Urinary bladder (tissue), 3 donors: ENCODE measurements at regions not wholly inside any gene's neighbourhood (a gene's known extent, or its start where the extent isn't known, plus 50 kb on each side); places are given as distances from the start of the nearest gene placed in this dataset.
"Not testable (repeated sequence)": the region's sequence is repeated elsewhere in the genome, so short reads cannot be mapped to it uniquely, and the experiment has no call there.

Experiments
- DNase-seq: peaks from one replicate; pipeline ENCODE4 v3.0.0-alpha.2; 2015; ENCODE audit errors: extremely low spot score
- H3K27ac ChIP-seq: one replicate; pipeline ENCODE4 v1.5.1; 2013; ENCODE audit warnings: low read depth, mild to moderate bottlenecking, moderate library complexity
- H3K36me3 ChIP-seq: one replicate; pipeline ENCODE4 v1.6.1; 2013; ENCODE audit warnings: mild to moderate bottlenecking, moderate library complexity; ENCODE audit not compliant: insufficient read depth
- H3K4me1 ChIP-seq: one replicate; pipeline ENCODE4 v1.6.1; 2013; ENCODE audit warnings: mild to moderate bottlenecking, moderate library complexity; ENCODE audit not compliant: insufficient read depth
- H3K4me3 ChIP-seq: one replicate; pipeline ENCODE4 v1.5.1; 2013; ENCODE audit warnings: low read depth, low read length
- WGBS: extraction: QIAGEN DNeasy Blood & Tissue Kit; methylation state at CpG from one replicate; pipeline ENCODE4 v1.1.7; 2013; 5-methylcytosine and 5-hydroxymethylcytosine counted together
- donor health status: healthy with polysubstance abuse.
- donor health status: healthy.

DNA sequence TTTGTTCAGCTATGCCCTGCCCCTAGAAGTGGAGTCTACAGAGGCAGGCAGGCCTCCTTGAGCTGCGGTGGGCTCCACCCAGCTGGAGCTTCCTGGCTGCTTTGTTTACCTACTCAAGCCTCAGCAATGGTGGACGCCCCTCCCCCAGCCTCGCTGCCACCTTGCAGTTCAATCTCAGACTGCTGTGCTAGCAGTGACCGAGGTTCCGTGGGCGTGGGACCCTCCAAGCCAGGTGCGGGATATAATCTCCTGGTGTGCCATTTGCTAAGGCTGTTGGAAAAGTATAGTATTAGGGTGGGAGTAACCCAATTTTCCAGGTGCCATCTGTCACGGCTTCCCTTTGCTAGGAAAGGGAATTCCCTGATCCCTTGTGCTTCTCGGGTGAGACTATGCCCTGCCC is 770.2 kb upstream of the VRK2 start:
- DNase-seq, H3K36me3 ChIP-seq, H3K4me1 ChIP-seq, H3K4me3 ChIP-seq, H3K27ac ChIP-seq: not testable (repeated sequence)
- WGBS: 93% methylated on average over 9 of the region's 9 CpGs

GRCh38 chr2:57278451-57278850 is 768.2 kb upstream of the VRK2 start:
- Histone ChIP-seq H3K27ac (no peak overlapping the region), H3K36me3 (no peaks in the 10 kb centered on the region), H3K4me3 (no peak overlapping the region), H3K4me1 (no peaks in the 10 kb centered on the region)
- DNase-seq: no peak

DNA sequence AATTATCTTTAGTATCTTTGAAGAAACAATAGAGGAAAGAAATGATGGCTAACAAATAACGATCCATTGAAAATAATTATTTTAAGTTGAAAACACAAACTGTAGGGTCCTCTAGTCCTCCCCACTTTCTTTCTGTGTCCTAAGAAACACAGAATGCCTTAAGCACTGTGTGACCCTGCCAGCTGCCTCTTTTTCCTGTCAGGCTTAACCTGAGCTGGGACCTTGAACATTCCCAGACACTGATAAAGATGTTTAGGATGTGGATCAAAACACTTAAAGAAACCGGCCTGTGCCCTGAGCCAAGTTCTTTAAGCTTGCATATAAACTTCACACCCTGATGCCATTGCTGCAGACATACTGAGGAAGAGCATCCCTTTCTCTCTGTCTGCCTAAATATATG is 755.4 kb upstream of the VRK2 start:
- Histone ChIP-seq H3K36me3 (no peaks in the 10 kb centered on the region), H3K4me1 (no peaks in the 10 kb centered on the region), H3K27ac (no peak overlapping the region), H3K4me3 (no peak overlapping the region)
- no peak for DNase-seq
- 26% methylated on average over 2 of the region's 2 CpGs for WGBS

- H3K4me3 ChIP-seq: no peak overlapping the region
- no peaks in the 10 kb centered on the region for H3K36me3 ChIP-seq
- WGBS: 96% methylated on average over 2 of the region's 2 CpGs
- H3K4me1 ChIP-seq: no peaks in the 10 kb centered on the region
- no peak for DNase-seq
- H3K27ac ChIP-seq: no peak overlapping the region
Observed at GRCh38 chr2:57296795-57297517, 749.6 kb upstream of the VRK2 start.

DNA sequence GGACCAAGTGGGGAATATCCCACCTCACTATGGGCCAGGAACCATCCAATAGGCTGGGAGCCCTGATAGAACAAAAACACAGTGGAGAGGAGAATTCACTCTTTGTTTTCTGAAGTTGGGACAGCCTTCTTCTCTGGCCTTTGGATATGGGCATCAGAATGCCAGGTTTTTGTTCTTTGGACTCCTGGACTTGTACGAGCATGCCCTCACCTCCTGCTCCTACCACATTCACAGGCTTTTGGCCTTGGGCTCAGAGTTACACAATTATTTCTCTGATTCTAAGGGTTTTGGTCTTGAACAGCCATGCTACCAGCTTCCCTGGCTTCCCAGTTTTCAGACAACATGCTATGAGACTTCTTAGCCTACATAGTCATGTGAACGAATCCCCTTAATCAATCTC is 732.9 kb upstream of the VRK2 start:
- no peaks in the 10 kb centered on the region for H3K36me3 ChIP-seq
- no peaks in the 10 kb centered on the region for H3K4me1 ChIP-seq
- H3K27ac ChIP-seq: no peak overlapping the region
- 90% methylated on average over 2 of the region's 2 CpGs for WGBS
- DNase-seq: no peak
- H3K4me3 ChIP-seq: no peak overlapping the region

DNA sequence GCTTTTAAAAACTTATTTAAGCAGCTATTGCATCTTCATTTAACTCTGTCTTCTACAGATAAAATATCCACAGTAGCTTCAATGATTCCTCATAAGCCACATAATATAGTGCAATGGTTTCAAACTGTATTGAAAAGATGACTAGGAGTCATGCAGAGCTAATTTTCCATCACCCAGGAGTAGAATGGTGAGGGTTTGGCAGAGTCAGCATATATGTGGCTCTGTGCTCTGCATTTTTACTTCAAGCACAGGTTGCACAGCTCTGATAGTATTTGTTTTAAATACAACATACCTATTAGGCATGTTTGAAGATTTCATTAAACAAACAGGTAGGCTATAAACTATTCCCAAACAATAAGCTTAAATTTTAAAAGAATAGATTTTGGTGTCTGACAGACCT is 731.9 kb upstream of the VRK2 start:
- H3K36me3 ChIP-seq: no peaks in the 10 kb centered on the region
- no peak overlapping the region for H3K27ac ChIP-seq
- no peak overlapping the region for H3K4me3 ChIP-seq
- H3K4me1 ChIP-seq: no peaks in the 10 kb centered on the region
- DNase-seq: no peak

GRCh38 chr2:57330447-57330846 is 716.2 kb upstream of the VRK2 start:
- DNase-seq: no peak

DNA sequence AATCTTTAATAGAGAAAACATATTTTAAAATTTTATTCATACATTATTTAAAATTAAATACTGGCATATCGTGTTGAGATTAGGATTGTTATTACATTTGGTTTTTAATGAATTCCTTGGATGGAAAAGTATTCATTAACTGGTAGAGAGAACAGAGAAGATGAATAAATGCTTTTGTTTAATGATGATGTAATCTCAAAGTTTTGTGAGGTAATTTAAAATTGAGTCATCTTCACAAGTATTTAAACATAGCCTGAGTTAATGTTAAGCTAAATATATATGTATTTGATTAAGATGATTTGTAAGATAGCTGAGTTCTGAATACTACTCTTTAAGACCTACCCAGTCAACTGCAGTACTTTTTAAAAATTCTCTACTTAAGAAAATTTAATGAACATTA is 713.4 kb upstream of the VRK2 start:
- no peaks in the 10 kb centered on the region for H3K4me1 ChIP-seq
- WGBS: 77% methylated on average over 1 of the region's 1 CpG

More at GRCh38 chr2:57330447-57330846, 716.2 kb upstream of the VRK2 start:
- H3K4me1 ChIP-seq: no peaks in the 10 kb centered on the region
- H3K27ac ChIP-seq: no peak overlapping the region
- no peaks in the 10 kb centered on the region for H3K36me3 ChIP-seq
- WGBS: 44% methylated on average over 2 of the region's 2 CpGs
- no peak overlapping the region for H3K4me3 ChIP-seq

GRCh38 chr2:57343391-57344006 is 703.1 kb upstream of the VRK2 start:
- H3K36me3 ChIP-seq: no peaks in the 10 kb centered on the region
- no peaks in the 10 kb centered on the region for H3K4me1 ChIP-seq
- 95% methylated on average over 1 of the region's 1 CpG for WGBS
- DNase-seq: no peak
- no peak overlapping the region for H3K27ac ChIP-seq
- no peak overlapping the region for H3K4me3 ChIP-seq

More for the DNA sequence above, 713.4 kb upstream of the VRK2 start:
- Histone ChIP-seq H3K36me3 (no peaks in the 10 kb centered on the region), H3K4me3 (no peak overlapping the region), H3K27ac (no peak overlapping the region)
- no peak for DNase-seq

DNA sequence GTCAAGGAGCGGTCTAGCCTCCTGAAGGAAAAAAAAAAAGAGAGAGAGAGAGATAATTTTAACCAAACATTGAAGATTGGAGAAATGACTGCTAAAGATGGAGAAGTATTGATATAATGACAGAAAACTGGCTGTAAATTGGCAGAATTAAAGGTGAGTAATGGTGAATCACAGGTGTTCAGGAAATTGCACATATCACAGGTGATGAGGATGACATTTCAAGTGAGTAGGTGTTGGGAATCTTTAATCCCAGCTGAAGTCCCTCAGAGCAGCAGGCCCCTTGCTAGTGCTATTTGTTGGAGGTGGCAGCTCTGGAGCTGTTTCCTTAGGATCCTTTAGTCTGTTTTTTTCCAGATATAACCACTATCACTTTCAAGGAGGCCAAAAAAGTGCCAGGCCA is 678.4 kb upstream of the VRK2 start:
- WGBS: 94% methylated on average over 1 of the region's 1 CpG
- Histone ChIP-seq H3K27ac (no peak overlapping the region), H3K36me3 (no peaks in the 10 kb centered on the region), H3K4me3 (no peak overlapping the region), H3K4me1 (no peaks in the 10 kb centered on the region)
- DNase-seq: no peak

- H3K27ac ChIP-seq: no peak overlapping the region
- H3K4me1 ChIP-seq: no peaks in the 10 kb centered on the region
- H3K4me3 ChIP-seq: no peak overlapping the region
- no peaks in the 10 kb centered on the region for H3K36me3 ChIP-seq
- no peak for DNase-seq
- WGBS: 52% methylated on average over 3 of the region's 3 CpGs
Observed at GRCh38 chr2:57370882-57371585, 675.6 kb upstream of the VRK2 start.

GRCh38 chr2:57372237-57372984 is 674.2 kb upstream of the VRK2 start:
- no peak overlapping the region for H3K4me3 ChIP-seq
- 37% methylated on average over 2 of the region's 2 CpGs for WGBS
- no peak for DNase-seq
- H3K27ac ChIP-seq: no peak overlapping the region
- H3K36me3 ChIP-seq: no peaks in the 10 kb centered on the region
- H3K4me1 ChIP-seq: no peaks in the 10 kb centered on the region

DNA sequence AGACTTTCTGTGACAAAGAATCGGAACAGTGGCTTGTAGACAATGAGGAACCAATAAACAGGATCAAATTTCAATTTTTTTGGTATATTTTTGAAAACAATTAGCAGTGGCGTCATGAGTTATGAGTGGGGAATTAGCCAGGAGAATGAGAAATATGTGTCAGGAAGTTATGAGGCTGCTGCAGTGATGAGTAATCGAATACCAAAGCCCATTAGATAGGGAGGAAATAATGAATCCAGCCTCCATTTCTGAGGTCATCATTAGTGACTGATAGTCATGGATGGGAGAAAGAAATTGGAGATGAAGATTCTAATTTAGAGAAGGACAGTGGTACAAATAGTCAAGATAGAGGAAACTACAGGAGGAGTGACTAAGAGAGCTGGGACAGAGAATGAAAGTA is 673.1 kb upstream of the VRK2 start:
- Histone ChIP-seq H3K4me3 (no peak overlapping the region), H3K4me1 (no peaks in the 10 kb centered on the region), H3K27ac (no peak overlapping the region), H3K36me3 (no peaks in the 10 kb centered on the region)
- 88% methylated on average over 3 of the region's 3 CpGs for WGBS
- no peak for DNase-seq

DNA sequence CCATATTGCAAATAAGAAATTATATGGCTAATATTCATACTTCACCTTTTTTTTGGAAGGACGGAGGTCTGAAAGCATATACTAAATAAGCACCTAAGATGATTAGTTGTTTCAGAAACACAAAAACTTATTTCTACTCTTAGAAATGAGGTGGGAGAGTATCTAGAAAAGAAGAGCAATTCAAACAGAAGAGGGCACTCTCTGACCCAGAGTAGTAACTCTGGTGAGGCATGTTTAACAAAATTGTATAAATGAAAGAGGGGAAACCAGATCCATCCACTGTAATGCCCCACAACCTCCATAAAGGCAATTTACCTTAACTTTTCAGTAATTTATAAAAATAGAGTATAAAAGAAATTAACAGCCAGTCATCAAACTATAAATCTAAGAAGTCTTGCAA is 669.6 kb upstream of the VRK2 start:
- 37% methylated on average over 1 of the region's 1 CpG for WGBS
- Histone ChIP-seq H3K4me3 (no peak overlapping the region), H3K36me3 (no peaks in the 10 kb centered on the region), H3K4me1 (no peaks in the 10 kb centered on the region), H3K27ac (no peak overlapping the region)
- no peak for DNase-seq
